ENCODE measurements at regions not wholly inside any gene's neighbourhood (a gene's known extent, or its start where the extent isn't known, plus 50 kb on each side); places are given as distances from the start of the nearest gene placed in this dataset.

GRCh38 chr1:22323141-22323845 lies 128.4 kb upstream of the ZBTB40 start (continued):
- no peak for TF ChIP-seq ZNF462 (CRISPR knock-in tag; IDR thresholded peaks at IDR 0.05)
- TF ChIP-seq ETS1 (IDR thresholded peaks at IDR 0.05), result no peak
- no peak for TF ChIP-seq POLR2AphosphoS5 (IDR thresholded peaks at IDR 0.05; ENCODE audit: low read depth)
- TF ChIP-seq CREB1 (CRISPR knock-in tag; IDR thresholded peaks at IDR 0.05; ENCODE audit: low read depth), result no peak
- TF ChIP-seq ZNF331 (CRISPR knock-in tag; IDR thresholded peaks at IDR 0.05; ENCODE audit: low read depth), result no peak
- TF ChIP-seq STAT1 (IDR thresholded peaks at IDR 0.05; ENCODE audit: unreplicated experiment), result no peak

- H3K4me1 ChIP-seq (ENCODE audit: insufficient read depth), result peaks cover 36% of the 10 kb centered on the region
- H3K4me3 Mint-ChIP-seq, result no peak overlapping the region
- ATAC-seq (no peak), DNase-seq (ENCODE audit: low spot score) (no peak)
- H3K27ac ChIP-seq (ENCODE audit: low read depth), result no peak overlapping the region
- H3K36me3 Mint-ChIP-seq (ENCODE audit: low read depth), result no peaks in the 10 kb centered on the region
- peaks cover 3% of the 10 kb centered on the region; the same call in 1 of the 2 replicates for H3K27me3 ChIP-seq (ENCODE audit: insufficient read depth)
- no peaks in the 10 kb centered on the region for H3K9me3 Mint-ChIP-seq
- no peak overlapping the region for H3K4me2 ChIP-seq
- H3K4me3 ChIP-seq, result no peak overlapping the region
- H3K79me2 ChIP-seq (replicated peaks; ENCODE audit: insufficient read depth), result no peaks in the 10 kb centered on the region
- H3K36me3 ChIP-seq (ENCODE audit: insufficient read depth), result no peaks in the 10 kb centered on the region
- H3K27ac Mint-ChIP-seq, result no peak overlapping the region
- H3F3A ChIP-seq (replicated peaks; ENCODE audit: low read depth), result peaks cover 16% of the 10 kb centered on the region; the same call in 1 of the 2 replicates
- peaks cover 19% of the 10 kb centered on the region for H3K27me3 Mint-ChIP-seq (ENCODE audit: insufficient read depth, low read depth, poor library complexity)
- H4K20me1 ChIP-seq (replicated peaks; ENCODE audit: insufficient read depth), result no peaks in the 10 kb centered on the region
- H3K9me2 ChIP-seq (ENCODE audit: insufficient read depth), result no peaks in the 10 kb centered on the region
- no peak overlapping the region for H2AFZ ChIP-seq
- H3K4me1 Mint-ChIP-seq, result peaks cover 26% of the 10 kb centered on the region
- TF ChIP-seq ETS1 (IDR thresholded peaks at IDR 0.05) (no peak), EZH2phosphoT487 (IDR thresholded peaks at IDR 0.05; ENCODE audit: unreplicated experiment) (no peak), NANOG (IDR thresholded peaks at IDR 0.05; ENCODE audit: borderline replicate concordance) (no peak), CTCF (conservative IDR thresholded peaks at IDR 0.05; ENCODE audit: low read depth in 2 of 2) (no peak), ZNF114 (CRISPR knock-in tag; IDR thresholded peaks at IDR 0.05) (no peak), POLR2AphosphoS5 (IDR thresholded peaks at IDR 0.05; ENCODE audit: low read depth) (no peak), ZNF331 (CRISPR knock-in tag; IDR thresholded peaks at IDR 0.05; ENCODE audit: low read depth) (no peak)
Observed at GRCh38 chr1:22323846-22324504, 127.7 kb upstream of the ZBTB40 start.
